GM12878 (cell line): ENCODE measurements at regions not wholly inside any gene's neighbourhood (a gene's known extent, or its start where the extent isn't known, plus 50 kb on each side); places are given as distances from the start of the nearest gene placed in this dataset.

Experiments
- ATAC-seq: fragments of 200-7000 bp; cut with Tn5 transposase; 3 replicates; pipeline ENCODE4 v1.9.1; 2020; ENCODE audit warnings: mild to moderate bottlenecking, moderate library complexity
- BruUV-seq: library from RNA; stranded (reverse); fragments of 400-500 nt; replicated peaks from 2 replicates; lab custom pipeline; 2021; lab: Mats Ljungman, UMichigan
- CTCF ChIA-PET: fragments of 300-600 bp; sonication (Branson Sonifier 250); formaldehyde crosslinking; extraction: SDS; loops from one replicate; lab custom pipeline; 2021; ENCODE audit warnings: inconsistent platforms; lab: Yijun Ruan, JAX
- POLR2A ChIA-PET: fragments of 350-600 bp; formaldehyde crosslinking; extraction: SDS; loops from one replicate; lab custom pipeline; 2021; ENCODE audit warnings: inconsistent platforms; lab: Charles Lee
- RAD21 ChIA-PET: fragments of 300-600 bp; sonication (Branson Sonifier 250); formaldehyde crosslinking; loops from one replicate; lab custom pipeline; 2023; ENCODE audit warnings: antibody characterized with exemption; ENCODE audit not compliant: unreplicated experiment; lab: Charles Lee
- SMC1A ChIA-PET: fragments of 300-600 bp; sonication (Branson Sonifier 250); formaldehyde crosslinking; loops from one replicate; lab custom pipeline; 2023; ENCODE audit not compliant: unreplicated experiment, uncharacterized antibody; lab: Charles Lee
- DNase-seq: peaks from one replicate; pipeline ENCODE4 v3.0.0-alpha.2; 2011; ENCODE audit warnings: low read depth, low spot score
- FAIRE-seq: peaks from 3 replicates; lab custom pipeline; 2011; peaks lifted over from hg19 to GRCh38; lab: Jason Lieb, UNC
- H2AFZ ChIP-seq: 2 replicates; pipeline ENCODE4 v1.6.0; 2011; ENCODE audit warnings: low read depth, low read length, control low read depth; ENCODE audit not compliant: control insufficient read depth
- H3K27ac ChIP-seq: 2 replicates; pipeline ENCODE4 v1.5.1; 2011; ENCODE audit warnings: control low read depth; ENCODE audit not compliant: control insufficient read depth, insufficient read depth
- H3K27me3 ChIP-seq, 2 experiments: replicated peaks in 1 of 2; 2 replicates each; pipeline versions ENCODE4 v1.6.0 to v1.6.1; 2011; ENCODE audit warnings: low read length in 1 of 2; ENCODE audit not compliant: control insufficient read depth in 2 of 2, insufficient read depth in 2 of 2
- H3K36me3 ChIP-seq, 2 experiments: 2 replicates each; pipeline ENCODE4 v1.5.1; 2011; ENCODE audit warnings: low read length in 1 of 2; ENCODE audit not compliant: control insufficient read depth in 2 of 2, insufficient read depth in 2 of 2
- H3K4me1 ChIP-seq: 2 replicates; pipeline ENCODE4 v1.6.1; 2011; ENCODE audit warnings: mild to moderate bottlenecking, low read length, moderate library complexity, mixed read lengths; ENCODE audit not compliant: control insufficient read depth, insufficient read depth
- H3K4me2 ChIP-seq: 2 replicates; pipeline ENCODE4 v1.6.0; 2011; ENCODE audit warnings: control low read depth; ENCODE audit not compliant: control insufficient read depth, insufficient read depth
- H3K4me3 ChIP-seq: fragments of 200-600 bp; sonication (generic); 2 replicates; pipeline ENCODE4 v1.5.1; 2016
- H3K79me2 ChIP-seq: 2 replicates; pipeline ENCODE4 v1.6.0; 2011; ENCODE audit warnings: low read length; ENCODE audit not compliant: control insufficient read depth, insufficient read depth
- H3K9ac ChIP-seq: 2 replicates; pipeline ENCODE4 v1.8.0; 2011; ENCODE audit warnings: low read length, control low read depth, mixed read lengths; ENCODE audit not compliant: control insufficient read depth, insufficient read depth
- H3K9me3 ChIP-seq: replicated peaks from 3 replicates; pipeline ENCODE4 v1.5.1; 2011; ENCODE audit warnings: mild to moderate bottlenecking, low read length; ENCODE audit not compliant: control insufficient read depth, insufficient read depth
- H4K20me1 ChIP-seq: 2 replicates; pipeline ENCODE4 v1.6.0; 2011; ENCODE audit not compliant: control insufficient read depth, insufficient read depth
- BACH1 ChIP-seq: fragments of 450-650 bp; IDR thresholded peaks from 2 replicates; pipeline ENCODE4 v1.6.1; 2017; ENCODE audit warnings: mild to moderate bottlenecking, borderline replicate concordance
- BCL11A ChIP-seq: IDR thresholded peaks from 2 replicates; pipeline ENCODE4 v1.6.1; 2011; ENCODE audit warnings: low read depth, low read length
- BMI1 ChIP-seq: fragments of 450-650 bp; IDR thresholded peaks from 2 replicates; pipeline ENCODE4 v1.6.1; 2016; ENCODE audit warnings: mild to moderate bottlenecking, moderate library complexity, borderline replicate concordance
- CEBPB ChIP-seq, 2 experiments: fragments of 150-350 bp in 1 of 2; IDR thresholded peaks; 2 replicates each; pipeline ENCODE4 v1.6.1; 2012 to 2014; ENCODE audit warnings: low read depth in 2 of 2, low read length in 2 of 2, borderline replicate concordance in 1 of 2, inconsistent platforms in 1 of 2
- E4F1 ChIP-seq: fragments of 450-650 bp; IDR thresholded peaks from 2 replicates; pipeline ENCODE4 v1.6.1; 2018; ENCODE audit warnings: borderline replicate concordance, mild to moderate bottlenecking; ENCODE audit not compliant: partially characterized antibody
- EED ChIP-seq: sonication (generic); IDR thresholded peaks from 2 replicates; pipeline ENCODE4 v1.6.1; 2016; ENCODE audit warnings: antibody characterized with exemption, low read depth
- ESRRA ChIP-seq: IDR thresholded peaks from 2 replicates; pipeline ENCODE4 v1.6.1; 2012; ENCODE audit warnings: mild to moderate bottlenecking, low read length, improper control_type of control experiment
- EZH2 ChIP-seq: IDR thresholded peaks from 2 replicates; pipeline ENCODE4 v1.6.1; 2012; ENCODE audit warnings: low read depth, mild to moderate bottlenecking, control low read depth, inconsistent platforms, low read length, borderline replicate concordance; ENCODE audit not compliant: control insufficient read depth
- FOXK2 ChIP-seq: fragments of 450-650 bp; IDR thresholded peaks from 2 replicates; pipeline ENCODE4 v1.6.1; 2017; ENCODE audit warnings: mild to moderate bottlenecking, moderate library complexity
- HCFC1 ChIP-seq: fragments of 150-350 bp; IDR thresholded peaks from 2 replicates; pipeline ENCODE4 v1.6.1; 2014; ENCODE audit warnings: low read length
- HSF1 ChIP-seq: fragments of 150-350 bp; IDR thresholded peaks from 2 replicates; pipeline ENCODE4 v1.6.1; 2014; ENCODE audit warnings: mild to moderate bottlenecking, low read depth, low read length
- IRF4 ChIP-seq: IDR thresholded peaks from 2 replicates; pipeline ENCODE4 v1.6.1; 2011; ENCODE audit warnings: low read depth, low read length
- NR2C2 ChIP-seq: IDR thresholded peaks from 2 replicates; pipeline ENCODE4 v1.6.1; 2011; ENCODE audit warnings: borderline replicate concordance, low read depth; ENCODE audit not compliant: control insufficient read depth, insufficient read length
- PBX3 ChIP-seq: IDR thresholded peaks from 2 replicates; pipeline ENCODE4 v1.6.1; 2011; ENCODE audit warnings: mild to moderate bottlenecking, low read depth, low read length, moderate library complexity; ENCODE audit not compliant: insufficient replicate concordance
- USF1 ChIP-seq: IDR thresholded peaks from 2 replicates; pipeline ENCODE4 v1.6.1; 2011; ENCODE audit warnings: borderline replicate concordance, low read depth, mild to moderate bottlenecking, moderate library complexity, mixed read lengths, low read length; ENCODE audit not compliant: insufficient read depth; ENCODE audit errors: extremely low read length
- WGBS: methylation state at CpG from one replicate; pipeline ENCODE4 v1.1.6; 2016; ENCODE audit warnings: low lambda C conversion rate; ENCODE audit not compliant: insufficient replicate concordance, insufficient coverage; ENCODE audit errors: missing lambda C conversion rate; 5-methylcytosine and 5-hydroxymethylcytosine counted together
- in situ Hi-C: fragments of 300-500 bp; cut with MboI; formaldehyde crosslinking; loops from 9 replicates; pipeline ENCODE4 v1.14.3; 2018; ENCODE audit warnings: mixed read lengths
- intact Hi-C: fragments of 100-400 bp; cut with micrococcal nuclease; formaldehyde crosslinking; loops from one replicate; pipeline ENCODE4 v1.14.2; 2022; ENCODE audit not compliant: unreplicated experiment
- TF ChIP-seq, protein P1 (sequence below): IDR thresholded peaks from 2 replicates; pipeline ENCODE4 v1.6.1; 2012; ENCODE audit warnings: low read depth, low read length, improper control_type of control experiment

- no peak for FAIRE-seq
- TF ChIP-seq E4F1 (no peak), NR2C2 (no peak), PBX3 (no peak), HSF1 (no peak), CEBPB (IDR thresholded peaks at IDR 0.05; ENCODE audit: borderline replicate concordance in 1 of 2, low read depth in 2 of 2, low read length in 2 of 2) (no peak), BCL11A (no peak), USF1 (no peak), HCFC1 (no peak), ESRRA (no peak), EZH2 (no peak), FOXK2 (no peak), IRF4 (no peak), BACH1 (no peak), BMI1 (no peak), EED (no peak)
- TF ChIP-seq, protein P1, sequence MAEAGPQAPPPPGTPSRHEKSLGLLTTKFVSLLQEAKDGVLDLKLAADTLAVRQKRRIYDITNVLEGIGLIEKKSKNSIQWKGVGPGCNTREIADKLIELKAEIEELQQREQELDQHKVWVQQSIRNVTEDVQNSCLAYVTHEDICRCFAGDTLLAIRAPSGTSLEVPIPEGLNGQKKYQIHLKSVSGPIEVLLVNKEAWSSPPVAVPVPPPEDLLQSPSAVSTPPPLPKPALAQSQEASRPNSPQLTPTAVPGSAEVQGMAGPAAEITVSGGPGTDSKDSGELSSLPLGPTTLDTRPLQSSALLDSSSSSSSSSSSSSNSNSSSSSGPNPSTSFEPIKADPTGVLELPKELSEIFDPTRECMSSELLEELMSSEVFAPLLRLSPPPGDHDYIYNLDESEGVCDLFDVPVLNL = no peak
- 95% methylated on average over 1 of the region's 1 CpG for WGBS
These were observed 993.7 kb downstream of the EFNA5 start for GRCh38 chr5:106677057-106677456.

More at GRCh38 chr5:106677057-106677456, 993.7 kb downstream of the EFNA5 start:
- H3K4me2 ChIP-seq = no peak overlapping the region
- H3K79me2 ChIP-seq = no peaks in the 10 kb centered on the region
- in situ Hi-C loops (no loop called here), intact Hi-C loops (no loop called here)
- H4K20me1 ChIP-seq = no peaks in the 10 kb centered on the region
- no peak overlapping the region for H3K9ac ChIP-seq
- no peak overlapping the region for H2AFZ ChIP-seq
- RAD21 ChIA-PET = no interaction called here
- peaks cover 3% of the 10 kb centered on the region; the same call in 1 of the 2 replicates for H3K4me1 ChIP-seq
- H3K9me3 ChIP-seq = no peaks in the 10 kb centered on the region; the same call in 1 of the 3 replicates
- no peak overlapping the region for H3K4me3 ChIP-seq
- no TSS peak for BruUV-seq
- DNase-seq (no peak), ATAC-seq (no peak)
- POLR2A ChIA-PET = no interaction called here
- no peak overlapping the region for H3K27ac ChIP-seq
- H3K36me3 ChIP-seq = no peaks in the 10 kb centered on the region
- no peaks in the 10 kb centered on the region for H3K27me3 ChIP-seq
- CTCF ChIA-PET = no interaction called here
- SMC1A ChIA-PET = no interaction called here
